Right renal pelvis (tissue), 4 donors: ENCODE measurements at regions not wholly inside any gene's neighbourhood (a gene's known extent, or its start where the extent isn't known, plus 50 kb on each side); places are given as distances from the start of the nearest gene placed in this dataset.

ENCODE experiments used
- DNase-seq, 4 donors: peaks; one replicate each; pipeline ENCODE4 v3.0.0-alpha.2; 2013; ENCODE audit warnings: low read depth in 4 of 4, low spot score in 3 of 4, missing footprints in 1 of 4

- DNase-seq = no peak
Measured at GRCh38 chr16:6356911-6357310, 975.7 kb upstream of the RBFOX1 start.

GRCh38 chr16:6349725-6350124 is 982.9 kb upstream of the RBFOX1 start:
- no peak for DNase-seq

GRCh38 chr16:6345090-6345489 is 987.6 kb upstream of the RBFOX1 start:
- no peak for DNase-seq

GRCh38 chr16:6343157-6343556 is 989.5 kb upstream of the RBFOX1 start:
- no peak for DNase-seq

GRCh38 chr16:6341981-6342380 is 990.7 kb upstream of the RBFOX1 start:
- DNase-seq = no peak

- peak in 1 of 4 donors; percentile 0 for DNase-seq
Measured at GRCh38 chr16:6335072-6335471, 997.6 kb upstream of the RBFOX1 start.

- no peak for DNase-seq
Measured at GRCh38 chr16:6331770-6332169, 1000.9 kb upstream of the RBFOX1 start.

GRCh38 chr16:6317934-6318333 is 1014.7 kb upstream of the RBFOX1 start:
- no peak for DNase-seq

- no peak for DNase-seq
Measured at GRCh38 chr16:6309271-6309670, 1023.4 kb upstream of the RBFOX1 start.

GRCh38 chr16:6308176-6308575 is 1024.5 kb upstream of the RBFOX1 start:
- no peak for DNase-seq

GRCh38 chr16:6300523-6300922 is 1032.1 kb upstream of the RBFOX1 start:
- DNase-seq = no peak

- DNase-seq = no peak
Measured at GRCh38 chr16:6297666-6298410, 1034.8 kb upstream of the RBFOX1 start.

GRCh38 chr16:6286176-6286575 is 1046.5 kb upstream of the RBFOX1 start:
- no peak for DNase-seq

GRCh38 chr16:6284731-6285130 is 1047.9 kb upstream of the RBFOX1 start:
- no peak for DNase-seq

GRCh38 chr16:6281994-6282393 is 1050.7 kb upstream of the RBFOX1 start:
- no peak for DNase-seq

GRCh38 chr16:6281274-6281673 is 1051.4 kb upstream of the RBFOX1 start:
- DNase-seq = no peak

- DNase-seq = no peak
Measured at GRCh38 chr16:6280055-6280454, 1052.6 kb upstream of the RBFOX1 start.

- no peak for DNase-seq
Measured at GRCh38 chr16:6279286-6279685, 1053.4 kb upstream of the RBFOX1 start.

- no peak for DNase-seq
Measured at GRCh38 chr16:6274351-6274750, 1058.3 kb upstream of the RBFOX1 start.

GRCh38 chr16:6267682-6268081 is 1065.0 kb upstream of the RBFOX1 start:
- no peak for DNase-seq

GRCh38 chr16:6266703-6267102 is 1065.9 kb upstream of the RBFOX1 start:
- no peak for DNase-seq

GRCh38 chr16:6265968-6266367 is 1066.7 kb upstream of the RBFOX1 start:
- DNase-seq = no peak

- DNase-seq = no peak
Measured at GRCh38 chr16:6258056-6258455, 1074.6 kb upstream of the RBFOX1 start.
